CD14-positive monocyte (primary cell): ENCODE measurements at regions not wholly inside any gene's neighbourhood (a gene's known extent, or its start where the extent isn't known, plus 50 kb on each side); places are given as distances from the start of the nearest gene placed in this dataset.

ENCODE experiments used
- DNase-seq, 3 donors: peaks; one replicate each; pipeline ENCODE4 v3.0.0-alpha.2; 2011 to 2022
- H2AFZ ChIP-seq: 2 replicates; pipeline ENCODE4 v1.6.0; 2012; ENCODE audit warnings: mild to moderate bottlenecking, low read depth, low read length, inconsistent platforms; ENCODE audit not compliant: insufficient read depth, poor library complexity, severe bottlenecking
- H3K27ac ChIP-seq, 2 donors: 1 replicate in 1 of 2; 2 replicates in 1 of 2; pipeline ENCODE4 v1.5.1; 2012 to 2013; ENCODE audit warnings: low read length in 2 of 2, control low read depth in 1 of 2, inconsistent platforms in 1 of 2, low read depth in 1 of 2, mild to moderate bottlenecking in 1 of 2
- H3K27me3 ChIP-seq, 2 donors: one replicate each; pipeline versions ENCODE4 v1.6.0 to v1.6.1; 2011 to 2013; ENCODE audit warnings: low read length in 2 of 2; ENCODE audit not compliant: control insufficient read depth in 2 of 2, insufficient read depth in 2 of 2
- H3K36me3 ChIP-seq, 2 donors: replicated peaks in 1 of 2; 1 replicate in 1 of 2; 2 replicates in 1 of 2; pipeline versions ENCODE4 v1.5.1 to v1.6.1; 2012 to 2013; ENCODE audit warnings: low read length in 2 of 2, control low read depth in 1 of 2, inconsistent platforms in 1 of 2, mild to moderate bottlenecking in 1 of 2; ENCODE audit not compliant: insufficient read depth in 2 of 2, control insufficient read depth in 1 of 2
- H3K4me1 ChIP-seq, 2 donors: 1 replicate in 1 of 2; 2 replicates in 1 of 2; pipeline versions ENCODE4 v1.5.1 to v1.6.1; 2012 to 2013; ENCODE audit warnings: low read length in 2 of 2, control low read depth in 1 of 2, inconsistent platforms in 1 of 2, mild to moderate bottlenecking in 1 of 2, moderate library complexity in 1 of 2; ENCODE audit not compliant: insufficient read depth in 2 of 2, control insufficient read depth in 1 of 2
- H3K4me2 ChIP-seq: replicated peaks from 2 replicates; pipeline ENCODE3; 2012; ENCODE audit warnings: low read length, moderate library complexity, mild to moderate bottlenecking; ENCODE audit not compliant: poor library complexity, severe bottlenecking; ENCODE audit errors: extremely low read depth
- H3K4me3 ChIP-seq, 3 experiments: fragments of 200-600 bp in 1 of 3; sonication (generic) in 1 of 3; replicated peaks in 1 of 3; 1 replicate in 2 of 3; 2 replicates in 1 of 3; pipeline ENCODE4 v1.5.1; 2011 to 2013; ENCODE audit warnings: low read length in 3 of 3, mild to moderate bottlenecking in 3 of 3, control low read depth in 2 of 3, low read depth in 2 of 3, inconsistent platforms in 1 of 3, moderate library complexity in 1 of 3
- H3K79me2 ChIP-seq: 2 replicates; pipeline ENCODE4 v1.6.0; 2012; ENCODE audit warnings: mild to moderate bottlenecking, control low read depth, inconsistent platforms, low read length, moderate library complexity; ENCODE audit not compliant: insufficient read depth
- H3K9ac ChIP-seq: 2 replicates; pipeline ENCODE4 v1.6.0; 2017; ENCODE audit warnings: low read length, mild to moderate bottlenecking; ENCODE audit not compliant: insufficient read depth, poor library complexity, severe bottlenecking
- H3K9me3 ChIP-seq, 2 donors: replicated peaks in 1 of 2; 1 replicate in 1 of 2; 2 replicates in 1 of 2; pipeline versions ENCODE4 v1.5.1 to v1.6.1; 2012 to 2013; ENCODE audit warnings: low read length in 2 of 2, control low read depth in 1 of 2; ENCODE audit not compliant: control insufficient read depth in 1 of 2, insufficient read depth in 1 of 2
- H4K20me1 ChIP-seq: 2 replicates; pipeline ENCODE4 v1.6.0; 2012; ENCODE audit warnings: mild to moderate bottlenecking, low read length, control low read depth, moderate library complexity; ENCODE audit not compliant: insufficient read depth
- H3K27ac Mint-ChIP-seq, 7 donors: one replicate each; pipeline ENCODE4 v1.8.0; 2020; ENCODE audit warnings: mild to moderate bottlenecking in 7 of 7, mixed read lengths in 7 of 7, moderate library complexity in 6 of 7, inconsistent platforms in 2 of 7
- H3K27me3 Mint-ChIP-seq, 3 donors: one replicate each; pipeline ENCODE4 v1.8.0; 2021 to 2022; ENCODE audit warnings: low read depth in 3 of 3, mild to moderate bottlenecking in 3 of 3, mixed read lengths in 3 of 3, moderate library complexity in 3 of 3, inconsistent platforms in 1 of 3
- H3K36me3 Mint-ChIP-seq, 2 donors: one replicate each; pipeline ENCODE4 v1.8.0; 2020; ENCODE audit warnings: mixed read lengths in 2 of 2, inconsistent platforms in 1 of 2, mild to moderate bottlenecking in 1 of 2
- H3K4me1 Mint-ChIP-seq: one replicate; pipeline ENCODE4 v1.8.0; 2020; ENCODE audit warnings: mild to moderate bottlenecking, mixed read lengths
- H3K4me3 Mint-ChIP-seq, 2 donors: one replicate each; pipeline ENCODE4 v1.8.0; 2020; ENCODE audit warnings: mild to moderate bottlenecking in 2 of 2, mixed read lengths in 2 of 2, moderate library complexity in 1 of 2
- H3K9me3 Mint-ChIP-seq, 7 donors: one replicate each; pipeline ENCODE4 v1.8.0; 2020 to 2022; ENCODE audit warnings: mixed read lengths in 7 of 7, mild to moderate bottlenecking in 6 of 7, moderate library complexity in 6 of 7, inconsistent platforms in 2 of 7
- CTCF ChIP-seq: fragments of 200-600 bp; IDR thresholded peaks from one replicate; pipeline ENCODE4 v1.8.0; 2022; ENCODE audit warnings: antibody characterized with exemption, mild to moderate bottlenecking
- WGBS: methylation state at CpG from one replicate; pipeline ENCODE4 v1.1.5; 2013; ENCODE audit warnings: missing lambda C conversion rate; ENCODE audit not compliant: insufficient coverage; 5-methylcytosine and 5-hydroxymethylcytosine counted together
- intact Hi-C, 2 donors: fragments of 100-400 bp; cut with micrococcal nuclease; formaldehyde crosslinking; loops; one replicate each; pipeline versions ENCODE4 v1.15.0 to v1.15.1; 2023

GRCh38 chr1:189851806-189852367 is 625.8 kb downstream of the BRINP3 start:
- no peak for DNase-seq
- Mint-ChIP-seq H3K27me3 (no peaks in the 10 kb centered on the region), H3K4me3 (no peak overlapping the region), H3K4me1 (no peaks in the 10 kb centered on the region), H3K9me3 (peaks cover 0 to 2% (median 2%) of the 10 kb centered on the region in 7 donors), H3K36me3 (no peaks in the 10 kb centered on the region), H3K27ac (no peak overlapping the region)
- intact Hi-C loops = no loop called here
- Histone ChIP-seq H3K4me2 (no peak overlapping the region), H3K9ac (no peak overlapping the region), H2AFZ (no peak overlapping the region), H3K4me1 (no peaks in the 10 kb centered on the region), H3K79me2 (no peaks in the 10 kb centered on the region), H4K20me1 (no peaks in the 10 kb centered on the region), H3K27ac (no peak overlapping the region), H3K9me3 (no peaks in the 10 kb centered on the region), H3K36me3 (no peaks in the 10 kb centered on the region), H3K4me3 (no peak overlapping the region), H3K27me3 (no peaks in the 10 kb centered on the region)
- WGBS = 79% methylated on average over 2 of the region's 3 CpGs
- no peak for TF ChIP-seq CTCF

- peaks cover 4 to 11% of the 10 kb centered on the region in 2 donors for H3K9me3 ChIP-seq
- no peaks in the 10 kb centered on the region for H4K20me1 ChIP-seq
- H3K9ac ChIP-seq = no peak overlapping the region
- TF ChIP-seq CTCF = peak; percentile 68
- no peak overlapping the region for H2AFZ ChIP-seq
- DNase-seq = peak in 1 of 3 donors; percentile 2
- no peaks in the 10 kb centered on the region for H3K36me3 Mint-ChIP-seq
- H3K27me3 ChIP-seq = no peaks in the 10 kb centered on the region
- H3K27ac Mint-ChIP-seq = no peak overlapping the region
- intact Hi-C loops = no loop called here
- H3K4me3 ChIP-seq = no peak overlapping the region
- H3K9me3 Mint-ChIP-seq = peaks cover 0 to 7% (median 5%) of the 10 kb centered on the region in 7 donors
- H3K4me1 Mint-ChIP-seq = no peaks in the 10 kb centered on the region
- H3K27me3 Mint-ChIP-seq = no peaks in the 10 kb centered on the region
- H3K4me2 ChIP-seq = no peak overlapping the region
- no peaks in the 10 kb centered on the region for H3K79me2 ChIP-seq
- WGBS = 100% methylated on average over 1 of the region's 1 CpG
- no peak overlapping the region for H3K4me3 Mint-ChIP-seq
- H3K36me3 ChIP-seq = no peaks in the 10 kb centered on the region
- H3K27ac ChIP-seq = no peak overlapping the region
- no peaks in the 10 kb centered on the region for H3K4me1 ChIP-seq
These were observed 618.2 kb downstream of the BRINP3 start for GRCh38 chr1:189859385-189859977.
